Pons (tissue), 1 donor: ENCODE measurements at regions not wholly inside any gene's neighbourhood (a gene's known extent, or its start where the extent isn't known, plus 50 kb on each side); places are given as distances from the start of the nearest gene placed in this dataset.

Source experiments
- DNase-seq: peaks from one replicate; pipeline ENCODE4 v3.0.0-alpha.2; 2016; ENCODE audit warnings: low spot score

- no peak for DNase-seq
These were observed 290.2 kb upstream of the USP24 start for GRCh38 chr1:55505326-55505725.

GRCh38 chr1:55504306-55504731 lies 289.2 kb upstream of the USP24 start:
- no peak for DNase-seq

GRCh38 chr1:55503663-55504305 lies 288.6 kb upstream of the USP24 start:
- no peak for DNase-seq

GRCh38 chr1:55500601-55501000 lies 285.4 kb upstream of the USP24 start:
- no peak for DNase-seq

GRCh38 chr1:55490547-55490946 lies 275.4 kb upstream of the USP24 start:
- DNase-seq: no peak

GRCh38 chr1:55484173-55484572 lies 269.0 kb upstream of the USP24 start:
- DNase-seq: no peak

GRCh38 chr1:55483523-55483922 lies 268.4 kb upstream of the USP24 start:
- DNase-seq: no peak

- no peak for DNase-seq
These were observed 266.5 kb upstream of the USP24 start for GRCh38 chr1:55481634-55482033.

- no peak for DNase-seq
These were observed 265.0 kb upstream of the USP24 start for GRCh38 chr1:55480029-55480795.

- DNase-seq: no peak
These were observed 263.6 kb upstream of the USP24 start for GRCh38 chr1:55478742-55479141.

GRCh38 chr1:55477953-55478352 lies 262.8 kb upstream of the USP24 start:
- no peak for DNase-seq

- DNase-seq: no peak
These were observed 261.4 kb upstream of the USP24 start for GRCh38 chr1:55476445-55477015.

GRCh38 chr1:55474168-55474786 lies 259.1 kb upstream of the USP24 start:
- DNase-seq: no peak

GRCh38 chr1:55473661-55474060 lies 258.5 kb upstream of the USP24 start:
- no peak for DNase-seq

- no peak for DNase-seq
These were observed 257.6 kb upstream of the USP24 start for GRCh38 chr1:55472784-55473183.

- no peak for DNase-seq
These were observed 257.0 kb upstream of the USP24 start for GRCh38 chr1:55472115-55472514.

- no peak for DNase-seq
These were observed 253.1 kb upstream of the USP24 start for GRCh38 chr1:55468142-55468795.

- DNase-seq: no peak
These were observed 251.8 kb upstream of the USP24 start for GRCh38 chr1:55466921-55467320.

- no peak for DNase-seq
These were observed 251.2 kb upstream of the USP24 start for GRCh38 chr1:55466373-55466772.

- DNase-seq: no peak
These were observed 249.4 kb upstream of the USP24 start for GRCh38 chr1:55464550-55464949.

- no peak for DNase-seq
These were observed 248.8 kb upstream of the USP24 start for GRCh38 chr1:55463814-55464475.

GRCh38 chr1:55457874-55458273 lies 242.7 kb upstream of the USP24 start:
- no peak for DNase-seq
